ENCODE measurements at regions not wholly inside any gene's neighbourhood (a gene's known extent, or its start where the extent isn't known, plus 50 kb on each side); places are given as distances from the start of the nearest gene placed in this dataset.
A peak's percentile ranks its signal among the peaks of the same experiment; 100 is the strongest.

DNA sequence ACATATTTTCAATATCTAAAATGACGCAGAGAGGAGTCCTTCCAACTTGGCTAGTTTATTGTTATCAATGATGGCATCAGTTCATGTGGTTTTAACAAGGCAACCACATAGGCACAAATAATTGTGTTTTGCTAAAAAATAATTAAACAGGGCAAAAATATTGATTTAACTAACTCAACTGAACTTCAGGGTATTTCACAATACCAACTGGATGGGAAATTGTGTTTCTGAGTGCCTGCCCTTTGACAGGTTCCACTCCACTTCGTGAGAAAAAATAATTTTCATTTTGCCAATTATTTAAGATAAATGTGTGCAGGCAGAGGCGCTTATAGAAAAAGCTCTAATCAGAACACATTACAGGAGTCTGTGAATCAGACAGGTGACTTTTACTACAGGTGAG lies 689.3 kb upstream of the CCDC54 start:
- no peak for DNase-seq (ENCODE audit: low read depth)
- TF ChIP-seq, protein P1, sequence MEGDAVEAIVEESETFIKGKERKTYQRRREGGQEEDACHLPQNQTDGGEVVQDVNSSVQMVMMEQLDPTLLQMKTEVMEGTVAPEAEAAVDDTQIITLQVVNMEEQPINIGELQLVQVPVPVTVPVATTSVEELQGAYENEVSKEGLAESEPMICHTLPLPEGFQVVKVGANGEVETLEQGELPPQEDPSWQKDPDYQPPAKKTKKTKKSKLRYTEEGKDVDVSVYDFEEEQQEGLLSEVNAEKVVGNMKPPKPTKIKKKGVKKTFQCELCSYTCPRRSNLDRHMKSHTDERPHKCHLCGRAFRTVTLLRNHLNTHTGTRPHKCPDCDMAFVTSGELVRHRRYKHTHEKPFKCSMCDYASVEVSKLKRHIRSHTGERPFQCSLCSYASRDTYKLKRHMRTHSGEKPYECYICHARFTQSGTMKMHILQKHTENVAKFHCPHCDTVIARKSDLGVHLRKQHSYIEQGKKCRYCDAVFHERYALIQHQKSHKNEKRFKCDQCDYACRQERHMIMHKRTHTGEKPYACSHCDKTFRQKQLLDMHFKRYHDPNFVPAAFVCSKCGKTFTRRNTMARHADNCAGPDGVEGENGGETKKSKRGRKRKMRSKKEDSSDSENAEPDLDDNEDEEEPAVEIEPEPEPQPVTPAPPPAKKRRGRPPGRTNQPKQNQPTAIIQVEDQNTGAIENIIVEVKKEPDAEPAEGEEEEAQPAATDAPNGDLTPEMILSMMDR (IDR thresholded peaks at IDR 0.05; ENCODE audit: low read depth, low read length, missing control alignments) = no peak
- in situ Hi-C loops (cut with HindIII; ENCODE audit: low sequenced_read_pairs) = no loop called here
- H3K4me3 ChIP-seq (ENCODE audit: low read depth, low read length) = no peak overlapping the region

DNA sequence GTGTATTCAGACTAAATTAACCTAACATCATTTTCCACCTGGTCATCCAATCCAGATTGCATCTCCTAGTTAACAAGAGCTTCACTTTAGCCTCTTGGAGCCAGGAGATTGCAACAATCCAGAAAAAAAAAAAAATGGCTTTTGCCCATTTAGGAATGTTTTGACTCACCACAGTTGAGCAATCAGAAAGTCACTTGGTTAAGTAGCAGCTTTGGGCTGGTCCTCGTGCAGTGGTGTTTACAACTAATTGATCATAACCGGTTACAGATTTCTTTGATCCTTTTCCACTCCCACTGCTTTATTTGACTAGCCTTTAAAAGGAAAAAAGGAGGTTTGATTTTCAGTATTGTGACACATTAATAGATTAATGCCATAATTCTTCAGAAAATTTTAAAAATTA lies 688.8 kb upstream of the CCDC54 start:
- TF ChIP-seq, protein P1 (IDR thresholded peaks at IDR 0.05; ENCODE audit: low read depth, low read length, missing control alignments) = no peak
- DNase-seq (ENCODE audit: low read depth) = peak; percentile 75
- in situ Hi-C loops (cut with HindIII; ENCODE audit: low sequenced_read_pairs) = no loop called here

DNA sequence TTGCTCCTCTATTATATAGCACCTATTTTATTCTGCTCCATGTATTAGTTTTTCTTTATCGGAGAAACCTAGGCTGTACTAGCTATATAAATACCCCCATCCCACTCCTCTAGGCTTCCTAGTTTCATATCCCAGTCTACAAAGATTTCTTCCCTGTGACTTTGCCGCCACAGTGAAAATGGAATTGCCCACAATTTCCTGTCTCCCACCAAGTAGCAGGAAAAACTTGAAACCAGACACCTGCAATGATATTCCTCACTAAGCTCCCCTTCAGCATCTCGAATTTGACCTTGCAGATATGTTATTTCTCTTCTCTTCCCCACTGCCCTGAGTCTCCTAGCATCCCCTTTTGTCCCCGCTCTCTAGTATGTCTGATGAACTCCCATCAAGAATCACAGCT lies 685.8 kb upstream of the CCDC54 start:
- DNase-seq (ENCODE audit: low read depth) = no peak
- in situ Hi-C loops (cut with HindIII; ENCODE audit: low sequenced_read_pairs) = no loop called here
- TF ChIP-seq, protein P1 (IDR thresholded peaks at IDR 0.05; ENCODE audit: low read depth, low read length, missing control alignments) = no peak
- no peak overlapping the region for H3K4me3 ChIP-seq (ENCODE audit: low read depth, low read length)

More for the DNA sequence above, 688.8 kb upstream of the CCDC54 start:
- H3K4me3 ChIP-seq (ENCODE audit: low read depth, low read length) = no peak overlapping the region

DNA sequence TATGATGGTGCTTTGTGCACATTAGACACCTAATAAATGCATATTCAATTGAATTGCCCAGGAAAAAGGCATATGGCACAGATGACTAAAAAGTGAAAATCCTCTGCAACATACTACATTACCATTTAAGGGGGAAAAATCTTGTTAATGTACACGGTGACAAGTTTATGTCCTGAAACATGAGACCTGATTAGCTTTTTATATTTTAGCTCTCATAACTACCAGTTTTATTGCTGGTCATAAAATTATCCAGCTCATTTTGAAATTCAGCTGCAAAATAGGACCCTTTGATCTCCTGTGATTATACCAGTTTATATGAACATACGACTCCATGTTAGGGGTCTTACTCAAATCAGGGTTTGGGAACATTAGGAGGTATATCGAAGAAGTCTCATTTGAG lies 684.6 kb upstream of the CCDC54 start:
- in situ Hi-C loops (cut with HindIII; ENCODE audit: low sequenced_read_pairs) = no loop called here
- no peak for DNase-seq (ENCODE audit: low read depth)
- TF ChIP-seq, protein P1 (IDR thresholded peaks at IDR 0.05; ENCODE audit: low read depth, low read length, missing control alignments) = no peak
- H3K4me3 ChIP-seq (ENCODE audit: low read depth, low read length) = no peak overlapping the region

DNA sequence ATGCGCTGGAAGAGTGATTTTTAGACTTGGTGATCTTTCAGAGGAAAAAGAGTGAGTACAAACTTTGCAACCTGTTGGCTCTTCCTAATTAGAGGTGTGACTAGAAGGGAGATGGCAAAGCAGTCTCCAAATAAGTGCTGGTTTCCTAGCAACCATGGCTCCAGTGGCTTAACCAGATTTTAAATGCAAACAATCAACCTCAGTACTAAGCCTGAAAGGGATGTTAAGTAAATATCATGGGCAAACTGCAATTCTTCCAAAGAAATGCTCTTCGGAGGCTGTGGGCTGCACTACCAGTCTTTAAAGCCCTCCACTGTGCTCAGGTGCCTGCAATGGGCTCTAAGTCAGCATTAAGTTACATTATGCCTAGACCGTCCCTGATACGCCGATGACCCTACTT lies 678.1 kb upstream of the CCDC54 start:
- no peak for DNase-seq (ENCODE audit: low read depth)
- TF ChIP-seq, protein P1 (IDR thresholded peaks at IDR 0.05; ENCODE audit: low read depth, low read length, missing control alignments) = no peak
- in situ Hi-C loops (cut with HindIII; ENCODE audit: low sequenced_read_pairs) = no loop called here
- no peak overlapping the region for H3K4me3 ChIP-seq (ENCODE audit: low read depth, low read length)

DNA sequence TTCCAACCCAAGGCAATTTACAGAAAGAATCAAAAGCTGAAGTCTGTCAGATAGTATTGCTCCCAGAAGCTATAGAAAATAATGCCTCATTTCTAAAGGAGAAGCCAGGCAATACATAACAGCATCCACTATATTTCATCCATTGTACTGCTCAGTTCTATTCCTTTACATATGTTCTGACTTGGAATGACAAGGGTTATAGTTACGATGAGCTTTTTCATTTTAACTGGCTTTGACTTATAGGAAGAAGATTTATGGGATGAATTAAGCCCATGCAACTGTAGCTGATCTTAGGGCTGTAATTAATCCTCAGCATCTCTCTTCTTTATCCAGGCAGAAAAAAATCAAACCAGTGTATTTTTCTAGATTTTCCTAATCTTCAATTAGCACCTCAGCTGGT lies 676.3 kb upstream of the CCDC54 start:
- TF ChIP-seq, protein P1 (IDR thresholded peaks at IDR 0.05; ENCODE audit: low read depth, low read length, missing control alignments) = no peak
- H3K4me3 ChIP-seq (ENCODE audit: low read depth, low read length) = no peak overlapping the region
- no peak for DNase-seq (ENCODE audit: low read depth)
- in situ Hi-C loops (cut with HindIII; ENCODE audit: low sequenced_read_pairs) = no loop called here

DNA sequence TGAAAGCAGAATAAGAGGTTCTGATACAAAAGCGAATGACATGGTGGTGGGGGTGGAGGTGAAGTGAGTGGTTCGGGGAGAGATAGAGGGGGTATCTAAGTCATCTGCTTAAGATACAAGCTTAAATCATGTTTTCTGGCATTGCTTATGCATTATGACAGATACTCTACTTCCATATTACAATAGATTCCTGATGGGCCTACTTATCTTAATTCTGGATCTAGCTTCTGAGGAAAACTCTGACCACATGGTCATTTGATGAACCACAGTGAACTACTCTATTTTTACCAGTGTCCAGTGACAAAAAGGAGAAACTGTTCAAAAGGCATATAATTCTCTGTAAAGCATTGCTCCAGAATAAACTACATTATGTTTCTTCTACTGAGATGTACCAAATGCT lies 673.7 kb upstream of the CCDC54 start:
- no peak overlapping the region for H3K4me3 ChIP-seq (ENCODE audit: low read depth, low read length)
- in situ Hi-C loops (cut with HindIII; ENCODE audit: low sequenced_read_pairs) = no loop called here
- TF ChIP-seq, protein P1 (IDR thresholded peaks at IDR 0.05; ENCODE audit: low read depth, low read length, missing control alignments) = no peak
- DNase-seq (ENCODE audit: low read depth) = no peak

All from astrocyte of the cerebellum (primary cell).